ENCODE measurements at regions not wholly inside any gene's neighbourhood (a gene's known extent, or its start where the extent isn't known, plus 50 kb on each side); places are given as distances from the start of the nearest gene placed in this dataset.

DNA sequence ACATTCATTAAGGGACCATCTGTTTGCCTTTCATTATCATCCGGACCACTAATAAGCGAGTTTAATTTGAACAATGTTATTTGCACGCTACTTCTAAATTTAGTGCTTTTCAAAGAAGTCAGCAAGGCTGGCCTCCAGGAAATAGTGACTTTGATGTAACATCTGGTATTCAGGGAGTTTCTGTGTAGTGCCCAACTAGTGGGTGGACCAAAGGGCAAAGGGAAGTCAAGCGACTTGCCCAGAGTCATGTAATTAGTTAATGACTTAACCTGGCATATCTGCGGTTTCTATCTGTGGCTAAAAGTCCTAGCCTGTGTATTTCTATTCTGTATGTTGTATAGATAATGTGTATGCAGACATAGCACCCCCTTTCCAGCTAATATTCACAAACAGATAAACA, 56.3 kb upstream of the LCORL start:
- CTCF ChIA-PET = no interaction called here
- H3K4me1 ChIP-seq (ENCODE audit: insufficient read depth, low read length, poor library complexity, severe bottlenecking) = no peaks in the 10 kb centered on the region
- no peaks in the 10 kb centered on the region for H3K9me3 ChIP-seq (ENCODE audit: low read depth, low read length, poor library complexity, severe bottlenecking)
- no peak for DNase-seq (ENCODE audit: low spot score)
- no peaks in the 10 kb centered on the region for H3K27me3 ChIP-seq (replicated peaks; ENCODE audit: insufficient read depth, low read depth, low read length, poor library complexity)
- POLR2A ChIA-PET (ENCODE audit: low non-redundant PET) = no interaction called here
- no peak overlapping the region for H3K4me3 ChIP-seq (ENCODE audit: low read depth, low read length, poor library complexity, severe bottlenecking)
- BruUV-seq (replicated peaks) = no TSS peak
- H3K36me3 ChIP-seq (ENCODE audit: insufficient read depth, low read length, poor library complexity, severe bottlenecking) = no peaks in the 10 kb centered on the region
- TF ChIP-seq EZH2 (IDR thresholded peaks at IDR 0.05; ENCODE audit: borderline replicate concordance, low read depth, low read length, poor library complexity, severe bottlenecking) (no peak), CTCF (conservative IDR thresholded peaks at IDR 0.05; ENCODE audit: low read depth, low read length) (no peak)
- intact Hi-C loops (cut with micrococcal nuclease; ENCODE audit: unreplicated experiment) = no loop called here
- no peak overlapping the region for H3K27ac ChIP-seq (ENCODE audit: low read depth, low read length, poor library complexity, severe bottlenecking)

GRCh38 chr4:18075823-18076433, 54.4 kb upstream of the LCORL start:
- no peak overlapping the region for H3K4me3 ChIP-seq (ENCODE audit: low read depth, low read length, poor library complexity, severe bottlenecking)
- ChIA-PET CTCF (no interaction called here), POLR2A (ENCODE audit: low non-redundant PET) (no interaction called here)
- no peaks in the 10 kb centered on the region for H3K36me3 ChIP-seq (ENCODE audit: insufficient read depth, low read length, poor library complexity, severe bottlenecking)
- peak; percentile 53 for DNase-seq (ENCODE audit: low spot score)
- no peaks in the 10 kb centered on the region for H3K27me3 ChIP-seq (replicated peaks; ENCODE audit: insufficient read depth, low read depth, low read length, poor library complexity)
- no peak overlapping the region for H3K27ac ChIP-seq (ENCODE audit: low read depth, low read length, poor library complexity, severe bottlenecking)
- BruUV-seq (replicated peaks) = no TSS peak
- intact Hi-C loops (cut with micrococcal nuclease; ENCODE audit: unreplicated experiment) = no loop called here
- no peaks in the 10 kb centered on the region for H3K4me1 ChIP-seq (ENCODE audit: insufficient read depth, low read length, poor library complexity, severe bottlenecking)
- TF ChIP-seq CTCF (conservative IDR thresholded peaks at IDR 0.05; ENCODE audit: low read depth, low read length) (peak; percentile 49; the same call in 1 of the 2 replicates), EZH2 (IDR thresholded peaks at IDR 0.05; ENCODE audit: borderline replicate concordance, low read depth, low read length, poor library complexity, severe bottlenecking) (no peak)
- no peaks in the 10 kb centered on the region for H3K9me3 ChIP-seq (ENCODE audit: low read depth, low read length, poor library complexity, severe bottlenecking)

GRCh38 chr4:18071894-18072293, 50.3 kb upstream of the LCORL start:
- H3K27me3 ChIP-seq (replicated peaks; ENCODE audit: insufficient read depth, low read depth, low read length, poor library complexity) = no peaks in the 10 kb centered on the region
- H3K4me1 ChIP-seq (ENCODE audit: insufficient read depth, low read length, poor library complexity, severe bottlenecking) = no peaks in the 10 kb centered on the region
- CTCF ChIA-PET = no interaction called here
- no peaks in the 10 kb centered on the region for H3K36me3 ChIP-seq (ENCODE audit: insufficient read depth, low read length, poor library complexity, severe bottlenecking)
- POLR2A ChIA-PET (ENCODE audit: low non-redundant PET) = no interaction called here
- H3K9me3 ChIP-seq (ENCODE audit: low read depth, low read length, poor library complexity, severe bottlenecking) = no peaks in the 10 kb centered on the region
- intact Hi-C loops (cut with micrococcal nuclease; ENCODE audit: unreplicated experiment) = no loop called here
- no peak for DNase-seq (ENCODE audit: low spot score)
- no TSS peak for BruUV-seq (replicated peaks)
- H3K4me3 ChIP-seq (ENCODE audit: low read depth, low read length, poor library complexity, severe bottlenecking) = no peak overlapping the region
- TF ChIP-seq EZH2 (IDR thresholded peaks at IDR 0.05; ENCODE audit: borderline replicate concordance, low read depth, low read length, poor library complexity, severe bottlenecking) = no peak
- TF ChIP-seq CTCF (conservative IDR thresholded peaks at IDR 0.05; ENCODE audit: low read depth, low read length) = no peak
- H3K27ac ChIP-seq (ENCODE audit: low read depth, low read length, poor library complexity, severe bottlenecking) = no peak overlapping the region
